Dedifferentiated amniotic fluid mesenchymal stem cell (primary cell): ENCODE measurements at regions not wholly inside any gene's neighbourhood (a gene's known extent, or its start where the extent isn't known, plus 50 kb on each side); places are given as distances from the start of the nearest gene placed in this dataset.

Experiments
- DNase-seq: peaks from one replicate; pipeline ENCODE4 v3.0.0-alpha.2; 2016; ENCODE audit errors: extremely low spot score

- peak; percentile 85 for DNase-seq
Observed at GRCh38 chr2:39513641-39514094, 76.6 kb upstream of the MAP4K3 start.

DNA sequence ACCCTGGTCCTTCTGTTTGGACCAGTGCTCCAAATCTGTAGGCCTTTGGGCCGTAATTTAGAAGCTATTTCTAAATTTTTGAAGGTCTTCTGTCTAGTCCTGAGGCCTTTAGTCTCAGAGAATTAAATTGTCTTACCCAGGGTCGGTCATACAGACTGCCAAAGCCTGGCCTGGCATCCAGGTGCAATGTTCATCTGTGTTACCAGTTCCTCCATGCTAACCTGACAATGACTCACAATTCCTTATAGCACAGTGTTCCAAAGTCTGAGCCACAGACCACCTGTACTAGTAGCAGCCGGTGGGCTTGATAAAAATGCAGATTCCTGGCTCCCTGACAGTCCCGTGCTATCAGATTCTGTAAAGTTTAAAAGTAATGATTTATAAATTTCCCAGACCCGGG, 77.7 kb upstream of the MAP4K3 start:
- no peak for DNase-seq

DNA sequence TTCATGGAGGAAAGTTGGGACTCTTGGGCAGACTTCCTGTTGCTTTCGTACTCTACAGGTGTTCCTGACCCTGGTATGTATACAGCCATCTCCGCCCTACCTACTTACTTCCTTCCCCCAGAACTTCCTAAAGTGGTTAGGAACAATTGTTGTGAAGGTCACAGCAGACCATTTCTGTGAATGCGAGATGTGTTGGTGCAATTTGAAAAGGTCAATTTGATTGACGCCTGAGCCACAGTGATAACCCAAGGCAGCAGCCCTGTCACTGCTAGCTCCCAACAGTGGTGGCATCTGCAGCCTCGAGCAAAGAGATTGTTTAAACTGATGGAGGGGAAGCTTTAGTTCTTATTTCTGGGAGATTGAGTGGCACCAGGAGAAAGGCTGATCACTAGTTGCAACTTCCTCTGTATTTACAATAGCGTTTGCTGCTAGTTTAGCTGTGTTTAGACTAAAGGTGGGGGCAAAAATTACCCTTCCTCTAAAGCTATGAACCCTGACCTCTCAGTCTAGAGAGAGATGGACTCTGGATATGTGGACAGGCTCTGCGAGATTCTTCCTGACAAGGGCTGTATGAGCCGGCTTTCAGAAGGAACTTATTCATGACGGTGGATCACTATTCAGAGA, 78.3 kb upstream of the MAP4K3 start:
- DNase-seq = no peak

GRCh38 chr2:39515897-39516346, 78.8 kb upstream of the MAP4K3 start:
- no peak for DNase-seq

GRCh38 chr2:39516347-39517101, 79.4 kb upstream of the MAP4K3 start:
- no peak for DNase-seq

- peak; percentile 26 for DNase-seq
Observed at GRCh38 chr2:39517102-39517436, 80.0 kb upstream of the MAP4K3 start.

DNA sequence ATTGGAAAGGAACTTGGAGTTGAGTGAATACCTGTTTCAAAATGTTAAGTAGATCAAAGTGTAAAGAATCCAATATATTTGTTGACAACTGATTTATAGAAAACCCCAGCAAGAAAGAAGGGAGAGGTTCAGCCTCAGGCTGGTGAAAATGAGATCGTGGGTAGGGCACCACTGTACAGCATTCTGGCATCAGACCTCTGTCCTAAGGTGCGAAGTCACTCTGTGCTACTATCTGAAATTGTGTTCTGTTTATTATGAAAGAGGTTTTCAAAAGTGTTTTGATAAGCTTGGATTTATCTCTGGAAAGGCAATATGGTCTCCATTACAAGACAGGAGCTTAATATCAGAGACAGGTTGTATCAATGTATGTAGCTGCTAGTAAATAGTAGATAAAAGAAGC, 80.5 kb upstream of the MAP4K3 start:
- no peak for DNase-seq

GRCh38 chr2:39519886-39520285, 82.8 kb upstream of the MAP4K3 start:
- DNase-seq = no peak

DNA sequence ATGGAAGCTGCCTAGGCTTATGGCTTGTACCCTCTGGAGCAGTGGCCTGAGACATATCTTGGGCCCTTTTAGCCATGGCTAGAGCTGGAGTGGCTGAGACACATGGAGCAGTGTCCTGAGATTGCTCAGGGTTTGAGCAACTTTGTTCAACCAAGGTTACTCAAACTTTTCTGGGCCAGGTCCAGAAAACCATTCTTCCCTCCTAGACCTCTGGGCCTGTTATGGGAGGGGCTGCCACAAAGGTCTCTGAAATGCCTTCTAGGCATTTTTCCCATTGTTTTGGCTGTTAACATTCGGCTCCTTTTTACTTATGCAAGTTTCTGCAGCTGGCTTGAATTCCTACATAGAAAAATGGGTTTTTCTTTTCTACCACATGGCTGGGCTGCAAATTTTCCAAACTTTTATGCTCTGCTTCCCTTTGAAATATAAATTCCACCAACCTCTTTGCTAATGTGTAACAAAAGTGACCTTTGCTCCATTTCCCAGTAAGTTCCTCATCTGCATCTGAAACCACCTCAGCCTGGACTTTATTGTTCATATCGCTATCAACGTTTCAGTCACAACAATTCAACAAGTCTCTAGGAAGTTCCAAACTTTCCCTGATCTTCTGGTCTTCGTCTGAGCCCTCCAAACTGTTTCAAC, 84.9 kb upstream of the MAP4K3 start:
- no peak for DNase-seq

- DNase-seq = no peak
Observed at GRCh38 chr2:39522518-39522877, 85.4 kb upstream of the MAP4K3 start.

DNA sequence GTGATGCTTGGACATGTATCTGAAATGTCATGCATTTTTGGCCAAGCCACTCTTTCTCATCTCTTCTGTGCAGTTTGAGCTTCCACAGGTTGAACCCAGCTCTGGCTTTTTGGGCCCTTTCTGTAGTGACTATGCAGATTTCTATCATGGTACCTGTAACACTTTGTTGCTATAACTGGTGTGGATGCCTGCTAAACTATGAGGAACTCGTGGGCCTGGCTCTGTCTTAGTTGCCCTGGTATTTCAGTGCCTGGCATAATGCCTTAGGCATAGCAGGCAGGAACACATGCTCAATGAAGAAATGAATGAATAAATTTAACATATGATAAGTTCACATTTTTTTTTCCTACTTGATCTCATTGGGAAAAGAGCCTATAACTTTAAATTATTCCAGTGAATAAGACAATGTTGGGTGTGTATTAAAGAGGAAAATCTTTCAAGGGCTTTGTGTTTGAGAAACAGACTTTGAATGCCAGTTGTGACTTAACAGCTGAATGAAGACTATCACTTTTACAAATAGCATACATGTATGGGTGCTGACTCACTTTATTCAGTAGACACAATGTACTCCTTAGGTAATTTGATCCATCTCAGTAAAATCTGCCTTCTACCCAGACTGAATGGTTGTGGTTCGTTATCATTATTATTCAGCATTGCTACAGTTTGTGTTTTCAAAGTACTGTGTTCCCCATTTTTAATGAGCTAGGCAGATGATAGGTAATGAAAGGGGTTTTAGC, 86.4 kb upstream of the MAP4K3 start:
- DNase-seq = peak; percentile 87

DNA sequence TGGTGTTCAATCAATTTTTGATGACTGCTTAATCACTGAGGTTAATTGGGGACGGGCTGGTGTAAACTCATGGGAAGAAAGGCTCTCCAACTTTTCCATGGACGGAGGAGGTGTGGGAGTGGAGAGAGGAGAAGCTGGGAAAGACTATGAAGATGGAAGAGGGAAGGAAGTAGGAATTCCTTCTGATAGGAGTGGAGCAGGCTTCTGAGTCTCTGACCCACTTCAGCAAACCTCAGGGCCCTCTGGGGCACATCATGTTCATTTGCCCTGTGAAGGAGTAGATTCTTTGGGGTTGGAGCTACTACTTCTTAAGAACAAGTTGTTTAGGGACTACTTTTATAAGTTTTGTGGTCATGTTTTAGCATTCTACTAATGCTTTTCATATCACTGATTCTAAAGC, 87.0 kb upstream of the MAP4K3 start:
- no peak for DNase-seq

DNA sequence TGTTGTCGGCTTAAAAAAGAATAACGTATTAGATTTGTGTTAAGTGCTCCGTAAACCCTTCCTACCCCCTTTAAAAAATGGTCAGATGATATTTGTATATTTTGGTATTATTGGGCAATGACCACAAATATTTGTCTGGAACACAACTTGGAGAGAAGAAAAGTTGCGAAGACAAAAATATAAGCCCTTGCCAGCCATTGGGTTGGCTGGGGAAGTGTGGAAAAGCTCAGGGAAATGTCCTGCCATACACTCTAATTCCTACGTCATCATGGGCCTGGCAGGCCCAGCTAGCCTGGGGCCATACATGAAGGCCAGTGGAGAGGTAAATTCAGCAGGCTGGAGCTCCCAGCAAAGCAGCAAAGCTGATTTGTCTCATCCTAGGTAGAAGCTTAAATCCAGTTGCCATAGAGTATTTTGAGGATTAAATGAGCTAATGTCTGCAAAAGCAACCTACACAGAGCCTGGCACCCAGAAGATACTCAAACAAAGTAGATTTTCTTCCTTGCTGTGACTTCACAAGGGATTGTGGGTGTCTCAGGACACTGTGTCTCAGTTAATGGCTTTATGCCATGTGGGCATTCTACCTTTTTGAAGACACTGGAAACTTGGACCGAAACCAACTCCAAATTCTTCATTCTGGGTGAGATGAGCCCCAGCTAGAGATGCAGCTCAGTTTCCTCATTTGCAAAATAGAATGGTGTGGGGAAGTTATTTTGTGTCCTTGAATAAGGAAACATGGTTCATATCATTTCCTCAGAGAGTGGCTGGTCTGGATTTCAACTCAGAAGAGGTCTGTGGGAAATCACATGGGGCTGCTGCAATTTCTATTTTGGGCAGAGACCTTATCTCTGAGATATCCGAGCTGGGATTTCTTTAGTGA, 87.9 kb upstream of the MAP4K3 start:
- no peak for DNase-seq

DNA sequence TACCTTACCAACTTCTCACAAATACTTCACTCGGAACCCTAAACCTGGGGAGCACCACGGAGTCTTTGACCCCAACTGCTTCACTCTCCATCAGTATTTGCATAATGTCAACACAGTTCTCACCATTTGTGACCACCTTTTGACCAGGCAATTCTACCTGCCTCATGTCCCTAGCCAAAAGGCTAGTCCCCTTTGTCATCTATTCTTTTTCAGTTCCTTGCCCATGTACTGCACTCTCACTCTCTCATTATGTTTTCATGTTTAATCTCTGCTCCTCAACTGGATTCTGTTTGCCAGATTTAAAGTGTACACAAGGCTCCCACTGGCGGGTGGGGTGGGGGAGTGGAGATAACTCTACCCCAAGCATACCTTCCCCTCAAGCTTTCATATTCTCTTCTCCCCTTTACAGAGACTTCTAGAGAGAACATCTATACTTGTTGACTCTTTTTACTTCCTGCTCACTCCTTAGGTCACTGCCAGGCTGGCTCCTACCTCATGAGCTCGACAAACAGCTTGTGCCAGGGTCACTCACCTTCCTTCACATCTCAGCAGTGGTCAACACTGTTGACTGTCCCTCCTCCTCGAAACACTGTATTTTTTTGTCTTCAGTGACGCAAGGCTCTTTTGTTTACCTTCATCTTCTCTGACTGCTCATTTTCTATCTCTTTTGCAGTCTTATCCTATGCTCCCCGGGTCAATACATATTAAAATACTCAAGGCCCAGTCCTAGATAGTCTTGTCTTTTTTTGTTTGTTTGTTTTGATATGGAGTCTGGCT, 88.7 kb upstream of the MAP4K3 start:
- no peak for DNase-seq

GRCh38 chr2:39528701-39529100, 91.6 kb upstream of the MAP4K3 start:
- no peak for DNase-seq

GRCh38 chr2:39529836-39530235, 92.8 kb upstream of the MAP4K3 start:
- no peak for DNase-seq

- DNase-seq = peak; percentile 36
Observed at GRCh38 chr2:39530411-39530866, 93.4 kb upstream of the MAP4K3 start.

DNA sequence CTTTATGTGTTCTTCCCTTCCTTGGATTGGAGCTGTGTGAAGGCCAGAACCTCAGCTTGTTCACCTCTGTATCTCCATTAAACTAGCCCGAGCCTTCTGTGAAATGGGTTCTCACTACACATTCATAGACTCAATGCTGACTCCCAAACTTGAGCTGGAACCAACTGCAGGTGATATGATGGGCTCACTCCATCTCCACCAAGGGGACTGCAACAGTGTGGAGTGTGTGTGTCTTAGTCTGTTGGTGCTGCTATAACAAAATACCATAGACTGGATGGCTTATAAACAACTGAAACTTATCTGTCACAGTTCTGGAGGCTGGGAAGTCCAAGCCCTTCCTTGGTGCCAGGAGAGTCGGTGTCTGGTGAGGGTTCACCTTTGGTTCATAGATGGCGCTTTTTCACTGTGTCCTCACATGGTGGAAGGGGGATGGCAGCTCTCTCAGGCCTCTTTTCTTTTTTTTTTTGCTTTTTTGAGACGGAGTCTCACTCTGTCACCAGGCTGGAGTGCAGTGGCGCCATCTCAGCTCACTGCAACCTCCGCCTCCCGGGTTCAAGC, 94.2 kb upstream of the MAP4K3 start:
- DNase-seq = no peak

- no peak for DNase-seq
Observed at GRCh38 chr2:39532933-39533332, 95.8 kb upstream of the MAP4K3 start.

GRCh38 chr2:39534095-39534711, 97.1 kb upstream of the MAP4K3 start:
- DNase-seq = no peak
